PC-3 (cell line): ENCODE measurements at regions not wholly inside any gene's neighbourhood (a gene's known extent, or its start where the extent isn't known, plus 50 kb on each side); places are given as distances from the start of the nearest gene placed in this dataset.

Experiments
- ATAC-seq: fragments of 200-7000 bp; cut with Tn5 transposase; 2 replicates; pipeline ENCODE4 v1.9.1; 2020; ENCODE audit warnings: mild to moderate bottlenecking, moderate library complexity
- BruUV-seq: library from RNA; stranded (reverse); fragments of 400-500 nt; replicated peaks from 2 replicates; lab custom pipeline; 2021; lab: Mats Ljungman, UMichigan
- CTCF ChIA-PET: fragments of 300-600 bp; sonication (Branson Sonifier 250); formaldehyde crosslinking; loops from one replicate; lab custom pipeline; 2022; ENCODE audit warnings: antibody characterized with exemption; lab: Charles Lee
- POLR2A ChIA-PET: fragments of 300-600 bp; sonication (Branson Sonifier 250); formaldehyde crosslinking; loops from one replicate; lab custom pipeline; 2022; ENCODE audit warnings: antibody characterized with exemption; ENCODE audit not compliant: unreplicated experiment; lab: Charles Lee
- DNase-seq: peaks from one replicate; pipeline ENCODE4 v3.0.0-alpha.2; 2015
- H2AFZ ChIP-seq: fragments of 300-600 bp; sonication (generic); 2 replicates; pipeline ENCODE4 v1.6.0; 2016; ENCODE audit warnings: antibody characterized with exemption, low read length
- H3F3A ChIP-seq: fragments of 300-600 bp; sonication (generic); one replicate; pipeline ENCODE4 v1.6.0; 2017; ENCODE audit warnings: antibody characterized with exemption, low read length, control low read depth, mild to moderate bottlenecking; ENCODE audit not compliant: unreplicated experiment
- H3K27ac ChIP-seq: fragments of 300-600 bp; sonication (generic); 2 replicates; pipeline ENCODE4 v1.5.1; 2016; ENCODE audit warnings: mild to moderate bottlenecking, low read length
- H3K27me3 ChIP-seq: fragments of 300-600 bp; sonication (generic); 2 replicates; pipeline ENCODE4 v1.6.1; 2016; ENCODE audit warnings: low read length, mixed read lengths
- H3K36me3 ChIP-seq: fragments of 300-600 bp; sonication (generic); 2 replicates; pipeline ENCODE4 v1.6.1; 2016; ENCODE audit warnings: low read depth, mixed run types, low read length, mixed read lengths
- H3K4me1 ChIP-seq: fragments of 300-600 bp; sonication (generic); 2 replicates; pipeline ENCODE4 v1.5.1; 2016; ENCODE audit warnings: low read length; ENCODE audit not compliant: insufficient read depth
- H3K4me2 ChIP-seq: fragments of 300-600 bp; sonication (generic); 2 replicates; pipeline ENCODE4 v1.6.0; 2016; ENCODE audit warnings: low read length
- H3K4me3 ChIP-seq: fragments of 300-600 bp; sonication (generic); 2 replicates; pipeline ENCODE4 v1.5.1; 2016; ENCODE audit warnings: mild to moderate bottlenecking, low read length, mixed read lengths
- H3K79me2 ChIP-seq: fragments of 300-600 bp; sonication (generic); 2 replicates; pipeline ENCODE4 v1.6.1; 2017; ENCODE audit warnings: low read length, mixed read lengths
- H3K9ac ChIP-seq: fragments of 300-600 bp; sonication (generic); 2 replicates; pipeline ENCODE4 v1.6.0; 2016; ENCODE audit warnings: mild to moderate bottlenecking, low read length
- H3K9me2 ChIP-seq: fragments of 300-600 bp; sonication (generic); replicated peaks from 2 replicates; pipeline ENCODE4 v1.6.1; 2016; ENCODE audit warnings: mixed run types, low read length, mixed read lengths
- H3K9me3 ChIP-seq: fragments of 300-600 bp; sonication (generic); 2 replicates; pipeline ENCODE4 v1.6.1; 2016; ENCODE audit warnings: low read length, mixed read lengths
- H4K20me1 ChIP-seq: fragments of 300-600 bp; sonication (generic); 2 replicates; pipeline ENCODE4 v1.6.1; 2016; ENCODE audit warnings: low read length, mixed read lengths
- CTCF ChIP-seq: fragments of 300-600 bp; sonication (generic); conservative IDR thresholded peaks from 2 replicates; pipeline ENCODE4 v1.5.1; 2017; ENCODE audit warnings: antibody characterized with exemption, low read depth, mild to moderate bottlenecking, low read length
- EZH2 ChIP-seq: fragments of 300-600 bp; sonication (generic); IDR thresholded peaks from one replicate; pipeline ENCODE4 v1.6.1; 2017; ENCODE audit warnings: antibody characterized with exemption, mild to moderate bottlenecking, low read length; ENCODE audit not compliant: unreplicated experiment
- EZH2phosphoT487 ChIP-seq: fragments of 300-600 bp; sonication (generic); IDR thresholded peaks from 2 replicates; pipeline ENCODE4 v1.6.1; 2018; ENCODE audit warnings: mild to moderate bottlenecking, antibody characterized with exemption, low read length, borderline replicate concordance
- intact Hi-C: fragments of 100-400 bp; cut with micrococcal nuclease; formaldehyde crosslinking; loops from 2 replicates; pipeline ENCODE4 v1.9.0; 2023

DNA sequence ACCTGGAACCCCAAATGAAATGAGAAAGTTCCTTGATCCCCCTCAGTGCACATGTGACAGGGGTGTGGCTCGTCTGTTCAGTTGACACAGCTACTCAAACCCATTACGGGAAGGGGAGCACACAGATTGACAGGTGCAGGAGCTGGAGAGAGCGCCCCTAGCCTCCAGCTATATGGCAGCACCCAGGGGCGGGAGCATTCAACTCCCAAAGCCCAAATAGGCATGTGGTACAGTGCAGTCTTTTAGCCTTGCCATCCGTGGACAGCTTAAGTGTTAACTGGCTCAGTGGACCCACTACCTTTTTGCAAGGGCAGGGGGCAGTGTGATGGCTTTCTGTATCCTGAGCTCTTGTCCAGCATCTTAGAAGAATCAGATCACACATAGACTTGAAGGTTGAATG is 1374.2 kb upstream of the ALCAM start:
- POLR2A ChIA-PET, result no interaction called here
- intact Hi-C loops, result no loop called here
- Histone ChIP-seq H2AFZ (no peak overlapping the region), H3K27me3 (peaks cover 6% of the 10 kb centered on the region; the same call in 1 of the 2 replicates), H3K4me1 (no peaks in the 10 kb centered on the region), H3K4me3 (no peak overlapping the region), H3K36me3 (no peaks in the 10 kb centered on the region), H3K4me2 (no peak overlapping the region), H3K9me2 (no peaks in the 10 kb centered on the region), H3K27ac (no peak overlapping the region), H4K20me1 (no peaks in the 10 kb centered on the region), H3K9ac (no peak overlapping the region), H3F3A (no peaks in the 10 kb centered on the region), H3K9me3 (no peaks in the 10 kb centered on the region), H3K79me2 (no peaks in the 10 kb centered on the region)
- CTCF ChIA-PET, result interaction anchor here (0.5 to 1.4 kb wide), 3 partner anchors 10 to 156 kb away, joined by 3 to 5 read pairs (median 5); no protein-coding TSS in a partner anchor
- no peak for DNase-seq
- no peak; the same call in 1 of the 2 replicates for ATAC-seq
- no TSS peak for BruUV-seq
- no peak for TF ChIP-seq EZH2
- TF ChIP-seq CTCF, result peak; percentile 33; the same call in 1 of the 2 replicates

GRCh38 chr3:104004956-104005355 is 1361.8 kb upstream of the ALCAM start:
- H3K79me2 ChIP-seq, result no peaks in the 10 kb centered on the region
- no TSS peak for BruUV-seq
- no peaks in the 10 kb centered on the region for H3K36me3 ChIP-seq
- no peak for DNase-seq
- H3K27ac ChIP-seq, result no peak overlapping the region
- H4K20me1 ChIP-seq, result no peaks in the 10 kb centered on the region
- no peak overlapping the region for H3K9ac ChIP-seq
- H2AFZ ChIP-seq, result no peak overlapping the region
- H3K4me3 ChIP-seq, result no peak overlapping the region
- no peak overlapping the region for H3K4me2 ChIP-seq
- H3K9me3 ChIP-seq, result no peaks in the 10 kb centered on the region
- intact Hi-C loops, result no loop called here
- no peaks in the 10 kb centered on the region for H3K27me3 ChIP-seq
- CTCF ChIA-PET, result no interaction called here
- ATAC-seq, result no peak
- no peak for TF ChIP-seq CTCF
- no peak for TF ChIP-seq EZH2phosphoT487
- no peak for TF ChIP-seq EZH2
- no peaks in the 10 kb centered on the region for H3K9me2 ChIP-seq
- POLR2A ChIA-PET, result no interaction called here
- H3F3A ChIP-seq, result no peaks in the 10 kb centered on the region
- H3K4me1 ChIP-seq, result peaks cover 10% of the 10 kb centered on the region; the same call in 1 of the 2 replicates

DNA sequence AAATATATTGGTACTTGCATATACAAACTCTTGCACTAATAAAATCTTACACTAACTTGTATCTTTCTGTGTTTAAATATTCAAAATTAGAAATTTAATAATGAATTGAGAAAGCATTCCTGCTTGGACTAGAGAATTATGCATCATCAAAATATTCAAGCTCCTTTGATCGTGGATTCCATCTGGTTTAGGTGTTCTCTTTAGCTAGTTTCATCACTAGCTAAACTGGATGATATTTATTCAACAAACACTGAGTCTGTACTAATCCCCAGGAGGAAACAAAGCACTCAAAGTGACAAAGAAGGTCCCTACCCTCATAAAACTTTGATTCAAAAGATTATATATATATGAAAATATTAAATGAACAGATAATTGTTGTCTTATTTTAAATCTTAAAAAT is 1360.9 kb upstream of the ALCAM start:
- Histone ChIP-seq H3K4me1 (peaks cover 10% of the 10 kb centered on the region; the same call in 1 of the 2 replicates), H3K9me2 (no peaks in the 10 kb centered on the region), H4K20me1 (no peaks in the 10 kb centered on the region), H3K9me3 (no peaks in the 10 kb centered on the region), H3K27ac (no peak overlapping the region), H3K79me2 (no peaks in the 10 kb centered on the region), H2AFZ (no peak overlapping the region), H3K9ac (no peak overlapping the region), H3K27me3 (no peaks in the 10 kb centered on the region), H3K4me3 (no peak overlapping the region), H3K4me2 (no peak overlapping the region), H3K36me3 (no peaks in the 10 kb centered on the region), H3F3A (no peaks in the 10 kb centered on the region)
- no peak for TF ChIP-seq EZH2phosphoT487
- TF ChIP-seq EZH2, result no peak
- TF ChIP-seq CTCF, result no peak
- intact Hi-C loops, result no loop called here
- POLR2A ChIA-PET, result no interaction called here
- no TSS peak for BruUV-seq
- DNase-seq (peak; percentile 64), ATAC-seq (peak; percentile 94)
- CTCF ChIA-PET, result no interaction called here
